ENCODE measurements at regions not wholly inside any gene's neighbourhood (a gene's known extent, or its start where the extent isn't known, plus 50 kb on each side); places are given as distances from the start of the nearest gene placed in this dataset.

DNA sequence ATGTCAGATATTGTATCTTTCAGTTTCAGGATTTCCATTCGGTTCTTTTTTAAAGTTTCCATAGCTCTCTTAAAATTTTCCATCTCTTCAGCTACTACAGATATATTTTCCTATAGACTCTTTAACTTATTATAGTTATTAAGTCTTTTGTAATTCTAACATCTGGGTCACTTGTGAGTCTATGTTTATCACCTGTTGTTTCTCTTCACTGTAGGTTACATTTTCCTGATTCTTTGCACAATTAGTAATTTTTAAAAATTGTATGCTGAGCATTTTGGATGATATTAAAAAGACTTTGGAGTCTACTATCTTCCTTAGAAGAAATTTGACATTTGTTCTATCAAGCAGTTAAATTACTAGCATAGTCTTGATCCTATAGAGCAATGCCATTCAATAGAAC lies 140.7 kb downstream of the QRSL1 start:
- peaks cover 10% of the 10 kb centered on the region for H3K4me1 Mint-ChIP-seq
- Histone ChIP-seq H3K4me3 (no peak overlapping the region), H3K36me3 (no peaks in the 10 kb centered on the region), H3K27ac (no peak overlapping the region), H3K79me2 (ENCODE audit: low read depth) (no peaks in the 10 kb centered on the region), H4K20me1 (ENCODE audit: low read depth) (no peaks in the 10 kb centered on the region), H3K4me1 (peaks cover 10% of the 10 kb centered on the region), H3F3A (ENCODE audit: low read depth) (no peaks in the 10 kb centered on the region), H2AFZ (replicated peaks) (no peak overlapping the region), H3K9me3 (ENCODE audit: low read depth) (no peaks in the 10 kb centered on the region), H3K27me3 (no peaks in the 10 kb centered on the region), H3K4me2 (no peak overlapping the region), H3K9ac (no peak overlapping the region)
- no peak for DNase-seq (ENCODE audit: low spot score)
- H3K36me3 Mint-ChIP-seq: no peaks in the 10 kb centered on the region
- peaks cover 26% of the 10 kb centered on the region for H3K9me3 Mint-ChIP-seq
- H3K4me3 Mint-ChIP-seq: no peak overlapping the region
- H3K27ac Mint-ChIP-seq: no peak overlapping the region
- TF ChIP-seq, protein P1, sequence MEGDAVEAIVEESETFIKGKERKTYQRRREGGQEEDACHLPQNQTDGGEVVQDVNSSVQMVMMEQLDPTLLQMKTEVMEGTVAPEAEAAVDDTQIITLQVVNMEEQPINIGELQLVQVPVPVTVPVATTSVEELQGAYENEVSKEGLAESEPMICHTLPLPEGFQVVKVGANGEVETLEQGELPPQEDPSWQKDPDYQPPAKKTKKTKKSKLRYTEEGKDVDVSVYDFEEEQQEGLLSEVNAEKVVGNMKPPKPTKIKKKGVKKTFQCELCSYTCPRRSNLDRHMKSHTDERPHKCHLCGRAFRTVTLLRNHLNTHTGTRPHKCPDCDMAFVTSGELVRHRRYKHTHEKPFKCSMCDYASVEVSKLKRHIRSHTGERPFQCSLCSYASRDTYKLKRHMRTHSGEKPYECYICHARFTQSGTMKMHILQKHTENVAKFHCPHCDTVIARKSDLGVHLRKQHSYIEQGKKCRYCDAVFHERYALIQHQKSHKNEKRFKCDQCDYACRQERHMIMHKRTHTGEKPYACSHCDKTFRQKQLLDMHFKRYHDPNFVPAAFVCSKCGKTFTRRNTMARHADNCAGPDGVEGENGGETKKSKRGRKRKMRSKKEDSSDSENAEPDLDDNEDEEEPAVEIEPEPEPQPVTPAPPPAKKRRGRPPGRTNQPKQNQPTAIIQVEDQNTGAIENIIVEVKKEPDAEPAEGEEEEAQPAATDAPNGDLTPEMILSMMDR (IDR thresholded peaks at IDR 0.05): no peak
- TF ChIP-seq EZH2phosphoT487 (IDR thresholded peaks at IDR 0.05) (no peak), EZH2 (IDR thresholded peaks at IDR 0.05) (no peak)
- peaks cover 6% of the 10 kb centered on the region for H3K27me3 Mint-ChIP-seq (ENCODE audit: insufficient read depth, low read depth)

DNA sequence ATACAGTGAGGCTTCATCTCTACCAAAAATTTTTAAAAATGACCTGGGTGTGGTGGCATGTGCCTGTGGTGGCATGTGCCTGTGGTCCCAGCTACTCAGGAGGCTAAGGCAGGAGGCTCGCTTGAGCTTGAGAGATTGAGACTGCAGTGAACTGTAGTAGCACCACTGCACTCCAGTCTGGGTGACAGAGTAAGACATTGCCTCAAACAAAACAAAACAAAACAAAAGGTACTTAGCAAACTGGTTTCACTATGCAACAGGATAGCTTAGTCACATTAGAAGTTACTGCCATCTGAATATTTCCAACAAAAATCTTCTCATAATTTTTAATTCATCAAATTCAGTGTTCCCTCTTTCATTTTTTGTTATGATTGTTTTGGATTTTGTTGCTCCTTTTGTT lies 137.9 kb downstream of the QRSL1 start:
- H3K4me3 Mint-ChIP-seq: no peak overlapping the region
- Histone ChIP-seq H3F3A (ENCODE audit: low read depth) (no peaks in the 10 kb centered on the region), H3K9me3 (ENCODE audit: low read depth) (no peaks in the 10 kb centered on the region), H3K36me3 (no peaks in the 10 kb centered on the region), H3K4me1 (no peaks in the 10 kb centered on the region), H3K79me2 (ENCODE audit: low read depth) (no peaks in the 10 kb centered on the region), H3K9ac (no peak overlapping the region), H3K27ac (no peak overlapping the region), H4K20me1 (ENCODE audit: low read depth) (no peaks in the 10 kb centered on the region), H3K27me3 (no peaks in the 10 kb centered on the region), H3K4me2 (no peak overlapping the region), H3K4me3 (no peak overlapping the region), H2AFZ (replicated peaks) (no peak overlapping the region)
- H3K9me3 Mint-ChIP-seq: peaks cover 29% of the 10 kb centered on the region
- TF ChIP-seq, protein P1 (IDR thresholded peaks at IDR 0.05): no peak
- TF ChIP-seq EZH2 (IDR thresholded peaks at IDR 0.05): no peak
- no peak for TF ChIP-seq EZH2phosphoT487 (IDR thresholded peaks at IDR 0.05)
- peaks cover 3% of the 10 kb centered on the region for H3K4me1 Mint-ChIP-seq
- no peak overlapping the region for H3K27ac Mint-ChIP-seq
- no peaks in the 10 kb centered on the region for H3K36me3 Mint-ChIP-seq
- H3K27me3 Mint-ChIP-seq (ENCODE audit: insufficient read depth, low read depth): peaks cover 6% of the 10 kb centered on the region
- no peak for DNase-seq (ENCODE audit: low spot score)

DNA sequence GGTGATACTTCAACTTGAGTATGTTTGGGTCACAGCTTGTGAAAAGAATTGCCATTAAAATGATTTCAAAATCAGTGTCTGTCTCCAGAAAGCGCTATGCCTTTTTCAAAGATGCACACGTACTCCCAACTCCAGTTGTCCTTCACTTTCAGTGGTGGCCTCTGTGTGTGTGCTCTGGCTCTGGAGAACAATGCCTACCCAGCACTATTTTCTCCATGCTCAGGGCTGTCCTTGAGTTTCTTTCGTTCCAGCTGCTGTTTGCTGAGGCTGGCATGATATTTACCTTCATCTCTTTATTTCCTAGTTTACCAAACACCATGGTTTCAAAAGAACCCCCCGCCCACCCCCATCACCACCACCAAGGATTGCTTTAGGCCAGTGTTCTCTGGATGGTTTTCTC lies 136.8 kb downstream of the QRSL1 start:
- TF ChIP-seq EZH2phosphoT487 (IDR thresholded peaks at IDR 0.05): no peak
- TF ChIP-seq, protein P1 (IDR thresholded peaks at IDR 0.05): no peak
- TF ChIP-seq EZH2 (IDR thresholded peaks at IDR 0.05): no peak
- Histone ChIP-seq H4K20me1 (ENCODE audit: low read depth) (no peaks in the 10 kb centered on the region), H3K27me3 (no peaks in the 10 kb centered on the region), H3K4me2 (no peak overlapping the region), H3K36me3 (no peaks in the 10 kb centered on the region), H3K79me2 (ENCODE audit: low read depth) (no peaks in the 10 kb centered on the region), H3K9me3 (ENCODE audit: low read depth) (no peaks in the 10 kb centered on the region), H2AFZ (replicated peaks) (no peak overlapping the region), H3K27ac (no peak overlapping the region), H3K4me3 (no peak overlapping the region), H3K4me1 (no peaks in the 10 kb centered on the region), H3F3A (ENCODE audit: low read depth) (no peaks in the 10 kb centered on the region), H3K9ac (no peak overlapping the region)
- no peaks in the 10 kb centered on the region for H3K4me1 Mint-ChIP-seq
- no peaks in the 10 kb centered on the region for H3K36me3 Mint-ChIP-seq
- no peak overlapping the region for H3K27ac Mint-ChIP-seq
- H3K27me3 Mint-ChIP-seq (ENCODE audit: insufficient read depth, low read depth): peaks cover 3% of the 10 kb centered on the region
- no peak for DNase-seq (ENCODE audit: low spot score)
- no peak overlapping the region for H3K4me3 Mint-ChIP-seq
- H3K9me3 Mint-ChIP-seq: peaks cover 27% of the 10 kb centered on the region

All from neural progenitor cell (in vitro differentiated cells).